Activated CD4-positive, alpha-beta T cell treated with anti-CD3 and anti-CD28 coated beads, Interleukin-2, amount 10 ng/mL, durations not matched to agents 24 days and 14 days (primary cell): ENCODE measurements at regions not wholly inside any gene's neighbourhood (a gene's known extent, or its start where the extent isn't known, plus 50 kb on each side); places are given as distances from the start of the nearest gene placed in this dataset.

ENCODE experiments used
- DNase-seq: peaks from one replicate; pipeline ENCODE4 v3.0.0; 2022
- H3K27ac Mint-ChIP-seq: one replicate; pipeline ENCODE4 v1.8.0; 2022; ENCODE audit warnings: mild to moderate bottlenecking, mixed read lengths
- H3K27me3 Mint-ChIP-seq: one replicate; pipeline ENCODE4 v1.8.0; 2022; ENCODE audit warnings: mixed read lengths
- H3K36me3 Mint-ChIP-seq: one replicate; pipeline ENCODE4 v1.8.0; 2022; ENCODE audit warnings: low read depth, mild to moderate bottlenecking, mixed read lengths
- H3K4me1 Mint-ChIP-seq: one replicate; pipeline ENCODE4 v1.8.0; 2021; ENCODE audit warnings: mixed read lengths
- H3K4me3 Mint-ChIP-seq: one replicate; pipeline ENCODE4 v1.8.0; 2022; ENCODE audit warnings: mild to moderate bottlenecking, moderate library complexity, mixed read lengths
- H3K9me3 Mint-ChIP-seq: one replicate; pipeline ENCODE4 v1.8.0; 2021; ENCODE audit warnings: mixed read lengths
- intact Hi-C: fragments of 100-400 bp; cut with micrococcal nuclease; formaldehyde crosslinking; loops from one replicate; pipeline ENCODE4 v1.15.1; 2023

GRCh38 chr3:73738711-73739110 lies 114.0 kb upstream of the PDZRN3 start:
- DNase-seq = no peak
- no peak overlapping the region for H3K27ac Mint-ChIP-seq
- H3K4me1 Mint-ChIP-seq = no peaks in the 10 kb centered on the region
- no peaks in the 10 kb centered on the region for H3K9me3 Mint-ChIP-seq
- no peaks in the 10 kb centered on the region for H3K27me3 Mint-ChIP-seq
- H3K4me3 Mint-ChIP-seq = no peak overlapping the region
- H3K36me3 Mint-ChIP-seq = no peaks in the 10 kb centered on the region
- intact Hi-C loops = no loop called here

GRCh38 chr3:73734211-73735089 lies 109.7 kb upstream of the PDZRN3 start:
- intact Hi-C loops = no loop called here
- H3K36me3 Mint-ChIP-seq = no peaks in the 10 kb centered on the region
- no peak for DNase-seq
- H3K27ac Mint-ChIP-seq = no peak overlapping the region
- H3K4me1 Mint-ChIP-seq = no peaks in the 10 kb centered on the region
- H3K27me3 Mint-ChIP-seq = no peaks in the 10 kb centered on the region
- H3K4me3 Mint-ChIP-seq = no peak overlapping the region
- peaks cover 3% of the 10 kb centered on the region for H3K9me3 Mint-ChIP-seq

- no peak for DNase-seq
- H3K27ac Mint-ChIP-seq = no peak overlapping the region
- no peaks in the 10 kb centered on the region for H3K4me1 Mint-ChIP-seq
- intact Hi-C loops = no loop called here
- no peak overlapping the region for H3K4me3 Mint-ChIP-seq
- H3K36me3 Mint-ChIP-seq = no peaks in the 10 kb centered on the region
- H3K9me3 Mint-ChIP-seq = peaks cover 3% of the 10 kb centered on the region
- no peaks in the 10 kb centered on the region for H3K27me3 Mint-ChIP-seq
These were observed 109.0 kb upstream of the PDZRN3 start for GRCh38 chr3:73733746-73734145.

GRCh38 chr3:73729969-73730440 lies 105.3 kb upstream of the PDZRN3 start:
- no peak for DNase-seq
- Mint-ChIP-seq H3K9me3 (peaks cover 3% of the 10 kb centered on the region), H3K4me1 (no peaks in the 10 kb centered on the region), H3K27me3 (no peaks in the 10 kb centered on the region), H3K36me3 (no peaks in the 10 kb centered on the region), H3K27ac (no peak overlapping the region), H3K4me3 (no peak overlapping the region)
- intact Hi-C loops = no loop called here

GRCh38 chr3:73727854-73728253 lies 103.1 kb upstream of the PDZRN3 start:
- H3K9me3 Mint-ChIP-seq = peaks cover 3% of the 10 kb centered on the region
- DNase-seq = no peak
- intact Hi-C loops = no loop called here
- H3K27me3 Mint-ChIP-seq = no peaks in the 10 kb centered on the region
- no peak overlapping the region for H3K27ac Mint-ChIP-seq
- no peak overlapping the region for H3K4me3 Mint-ChIP-seq
- H3K4me1 Mint-ChIP-seq = no peaks in the 10 kb centered on the region
- no peaks in the 10 kb centered on the region for H3K36me3 Mint-ChIP-seq

GRCh38 chr3:73727117-73727821 lies 102.5 kb upstream of the PDZRN3 start:
- Mint-ChIP-seq H3K4me3 (no peak overlapping the region), H3K27ac (no peak overlapping the region), H3K36me3 (no peaks in the 10 kb centered on the region), H3K9me3 (peaks cover 3% of the 10 kb centered on the region), H3K27me3 (no peaks in the 10 kb centered on the region), H3K4me1 (no peaks in the 10 kb centered on the region)
- no peak for DNase-seq
- intact Hi-C loops = no loop called here

GRCh38 chr3:73723596-73723995 lies 98.9 kb upstream of the PDZRN3 start:
- DNase-seq = no peak
- Mint-ChIP-seq H3K36me3 (no peaks in the 10 kb centered on the region), H3K27me3 (no peaks in the 10 kb centered on the region), H3K27ac (no peak overlapping the region), H3K4me1 (no peaks in the 10 kb centered on the region), H3K9me3 (no peaks in the 10 kb centered on the region), H3K4me3 (no peak overlapping the region)
- intact Hi-C loops = no loop called here

- H3K4me3 Mint-ChIP-seq = no peak overlapping the region
- no peak for DNase-seq
- intact Hi-C loops = no loop called here
- no peaks in the 10 kb centered on the region for H3K27me3 Mint-ChIP-seq
- no peaks in the 10 kb centered on the region for H3K4me1 Mint-ChIP-seq
- no peaks in the 10 kb centered on the region for H3K9me3 Mint-ChIP-seq
- no peak overlapping the region for H3K27ac Mint-ChIP-seq
- no peaks in the 10 kb centered on the region for H3K36me3 Mint-ChIP-seq
These were observed 95.1 kb upstream of the PDZRN3 start for GRCh38 chr3:73719861-73720260.

- DNase-seq = no peak
- no peaks in the 10 kb centered on the region for H3K9me3 Mint-ChIP-seq
- no peak overlapping the region for H3K4me3 Mint-ChIP-seq
- no peak overlapping the region for H3K27ac Mint-ChIP-seq
- intact Hi-C loops = no loop called here
- no peaks in the 10 kb centered on the region for H3K4me1 Mint-ChIP-seq
- no peaks in the 10 kb centered on the region for H3K36me3 Mint-ChIP-seq
- H3K27me3 Mint-ChIP-seq = no peaks in the 10 kb centered on the region
These were observed 94.7 kb upstream of the PDZRN3 start for GRCh38 chr3:73719413-73719851.

- Mint-ChIP-seq H3K36me3 (no peaks in the 10 kb centered on the region), H3K4me1 (no peaks in the 10 kb centered on the region), H3K4me3 (no peak overlapping the region), H3K9me3 (no peaks in the 10 kb centered on the region), H3K27ac (no peak overlapping the region), H3K27me3 (no peaks in the 10 kb centered on the region)
- DNase-seq = no peak
- intact Hi-C loops = no loop called here
These were observed 93.8 kb upstream of the PDZRN3 start for GRCh38 chr3:73718326-73719110.

GRCh38 chr3:73716418-73716817 lies 91.7 kb upstream of the PDZRN3 start:
- Mint-ChIP-seq H3K27ac (no peak overlapping the region), H3K9me3 (no peaks in the 10 kb centered on the region), H3K4me3 (no peak overlapping the region), H3K4me1 (no peaks in the 10 kb centered on the region), H3K27me3 (no peaks in the 10 kb centered on the region), H3K36me3 (no peaks in the 10 kb centered on the region)
- intact Hi-C loops = no loop called here
- no peak for DNase-seq

GRCh38 chr3:73710340-73710739 lies 85.6 kb upstream of the PDZRN3 start:
- H3K27me3 Mint-ChIP-seq = no peaks in the 10 kb centered on the region

GRCh38 chr3:73709712-73710111 lies 85.0 kb upstream of the PDZRN3 start:
- intact Hi-C loops = no loop called here
- no peaks in the 10 kb centered on the region for H3K4me1 Mint-ChIP-seq
- peaks cover 3% of the 10 kb centered on the region for H3K9me3 Mint-ChIP-seq
- no peak overlapping the region for H3K4me3 Mint-ChIP-seq
- H3K27me3 Mint-ChIP-seq = no peaks in the 10 kb centered on the region
- H3K27ac Mint-ChIP-seq = no peak overlapping the region
- H3K36me3 Mint-ChIP-seq = no peaks in the 10 kb centered on the region
- DNase-seq = no peak

More at GRCh38 chr3:73710340-73710739, 85.6 kb upstream of the PDZRN3 start:
- no peak for DNase-seq
- no peaks in the 10 kb centered on the region for H3K4me1 Mint-ChIP-seq
- intact Hi-C loops = no loop called here
- peaks cover 3% of the 10 kb centered on the region for H3K9me3 Mint-ChIP-seq
- no peak overlapping the region for H3K4me3 Mint-ChIP-seq
- H3K36me3 Mint-ChIP-seq = no peaks in the 10 kb centered on the region
- H3K27ac Mint-ChIP-seq = no peak overlapping the region

- H3K36me3 Mint-ChIP-seq = no peaks in the 10 kb centered on the region
- DNase-seq = no peak
- no peak overlapping the region for H3K27ac Mint-ChIP-seq
- no peaks in the 10 kb centered on the region for H3K4me1 Mint-ChIP-seq
- intact Hi-C loops = no loop called here
- H3K9me3 Mint-ChIP-seq = peaks cover 3% of the 10 kb centered on the region
- no peak overlapping the region for H3K4me3 Mint-ChIP-seq
- H3K27me3 Mint-ChIP-seq = no peaks in the 10 kb centered on the region
These were observed 84.2 kb upstream of the PDZRN3 start for GRCh38 chr3:73708956-73709355.
